ENCODE measurements at regions not wholly inside any gene's neighbourhood (a gene's known extent, or its start where the extent isn't known, plus 50 kb on each side); places are given as distances from the start of the nearest gene placed in this dataset.

GRCh38 chr6:164150232-164150631, 735.7 kb downstream of the QKI start:
- H3K4me3 ChIP-seq (ENCODE audit: low read depth, low read length): no peak overlapping the region
- no peak for DNase-seq (ENCODE audit: low read depth)
- TF ChIP-seq CTCF (IDR thresholded peaks at IDR 0.05; ENCODE audit: low read depth, low read length, missing control alignments): no peak

DNA sequence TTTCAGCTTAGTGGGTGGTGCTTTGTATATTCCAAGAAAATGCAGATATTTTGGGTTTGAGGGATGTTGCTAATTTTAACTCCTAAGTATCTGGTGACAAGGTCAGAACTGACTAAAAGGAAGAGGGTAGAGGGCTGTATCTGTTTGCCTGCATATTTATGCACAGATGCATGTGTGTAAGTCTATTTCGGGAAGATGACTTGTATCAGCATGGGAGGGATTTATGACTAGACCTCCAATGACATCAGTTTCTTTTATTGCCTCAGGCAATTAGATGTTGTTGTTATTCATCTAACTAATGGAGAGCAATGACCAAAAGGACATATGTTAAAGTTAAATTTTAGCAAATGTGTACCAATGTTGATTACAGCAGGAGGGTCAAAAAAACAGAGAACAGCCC, 734.3 kb downstream of the QKI start:
- H3K4me3 ChIP-seq (ENCODE audit: low read depth, low read length): no peak overlapping the region
- no peak for DNase-seq (ENCODE audit: low read depth)
- no peak for TF ChIP-seq CTCF (IDR thresholded peaks at IDR 0.05; ENCODE audit: low read depth, low read length, missing control alignments)

GRCh38 chr6:164144316-164144715, 729.8 kb downstream of the QKI start:
- H3K4me3 ChIP-seq (ENCODE audit: low read depth, low read length): no peak overlapping the region
- TF ChIP-seq CTCF (IDR thresholded peaks at IDR 0.05; ENCODE audit: low read depth, low read length, missing control alignments): no peak
- DNase-seq (ENCODE audit: low read depth): no peak

- no peak overlapping the region for H3K4me3 ChIP-seq (ENCODE audit: low read depth, low read length)
- TF ChIP-seq CTCF (IDR thresholded peaks at IDR 0.05; ENCODE audit: low read depth, low read length, missing control alignments): no peak
- DNase-seq (ENCODE audit: low read depth): no peak
Measured at GRCh38 chr6:164142322-164142721, 727.8 kb downstream of the QKI start.

DNA sequence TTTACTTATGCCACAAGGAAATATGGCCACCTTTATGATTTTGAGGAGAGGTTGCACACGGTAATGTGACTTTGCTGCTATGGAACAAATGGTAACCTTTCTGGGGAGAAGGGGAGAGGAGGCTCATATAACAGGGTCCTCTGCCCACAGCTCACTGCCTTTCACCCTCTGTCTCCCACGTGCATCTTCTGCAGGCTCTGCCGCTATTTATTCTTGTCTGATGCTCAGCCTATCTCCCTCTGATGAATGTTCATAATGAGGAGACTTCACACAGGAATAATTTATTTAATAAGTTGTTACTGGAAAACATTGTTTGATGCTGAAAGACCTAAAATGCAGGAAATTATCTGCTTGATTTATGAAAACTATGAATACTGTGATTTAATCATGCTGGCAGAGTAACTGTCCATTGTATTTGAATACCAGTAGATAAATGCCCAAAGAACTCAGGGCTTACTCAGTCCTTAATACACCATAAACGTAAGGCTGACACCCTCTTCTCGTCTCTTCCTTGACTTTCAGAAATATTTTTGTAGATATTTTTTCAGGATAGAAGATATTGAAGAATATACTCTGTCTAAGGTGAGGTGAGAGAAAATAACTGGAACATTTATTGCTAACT, 721.1 kb downstream of the QKI start:
- no peak for DNase-seq (ENCODE audit: low read depth)
- no peak overlapping the region for H3K4me3 ChIP-seq (ENCODE audit: low read depth, low read length)
- TF ChIP-seq CTCF (IDR thresholded peaks at IDR 0.05; ENCODE audit: low read depth, low read length, missing control alignments): no peak

DNA sequence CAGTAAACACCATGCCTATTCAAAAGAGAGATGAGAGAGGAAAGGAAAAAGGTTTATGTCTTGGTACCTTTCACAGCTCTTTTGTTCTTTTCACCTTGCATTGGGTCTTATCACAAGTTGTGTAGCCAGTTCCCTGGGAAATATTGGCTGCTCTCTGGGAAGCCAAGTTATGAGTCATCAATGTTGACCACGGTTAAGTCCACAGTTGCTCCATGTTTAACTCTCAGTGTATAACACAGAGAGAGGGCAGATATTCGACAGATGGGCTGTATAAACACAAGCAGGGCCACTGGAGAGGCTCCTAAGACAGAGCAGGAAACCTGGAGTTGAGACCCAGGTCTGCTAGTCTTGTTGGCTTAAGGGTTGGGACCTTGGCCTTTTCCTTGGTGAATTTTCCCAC, 718.6 kb downstream of the QKI start:
- no peak overlapping the region for H3K4me3 ChIP-seq (ENCODE audit: low read depth, low read length)
- no peak for TF ChIP-seq CTCF (IDR thresholded peaks at IDR 0.05; ENCODE audit: low read depth, low read length, missing control alignments)
- no peak for DNase-seq (ENCODE audit: low read depth)

DNA sequence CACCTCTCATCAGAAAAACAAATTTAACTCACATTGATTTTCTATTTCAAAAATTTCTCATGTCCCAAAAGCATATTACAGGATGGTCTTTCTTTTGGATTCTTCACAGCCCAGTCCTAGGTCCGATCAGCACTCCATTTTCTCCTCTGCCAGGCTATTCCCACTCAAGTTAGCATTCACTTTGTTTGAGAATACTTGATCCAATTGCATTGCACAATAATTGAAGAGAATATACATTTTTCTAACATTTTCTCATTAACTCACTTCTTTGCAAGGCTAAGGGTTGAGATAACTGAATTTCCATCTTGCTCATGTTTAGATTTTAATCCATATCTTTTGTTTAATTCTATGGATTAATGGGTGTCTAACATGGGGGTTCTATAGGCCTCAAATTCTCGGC, 716.1 kb downstream of the QKI start:
- no peak overlapping the region for H3K4me3 ChIP-seq (ENCODE audit: low read depth, low read length)
- no peak for DNase-seq (ENCODE audit: low read depth)
- TF ChIP-seq CTCF (IDR thresholded peaks at IDR 0.05; ENCODE audit: low read depth, low read length, missing control alignments): no peak

Measured in GM12864 (cell line).